DND-41 (cell line): ENCODE measurements at regions not wholly inside any gene's neighbourhood (a gene's known extent, or its start where the extent isn't known, plus 50 kb on each side); places are given as distances from the start of the nearest gene placed in this dataset.
"Not testable (repeated sequence)": the region's sequence is repeated elsewhere in the genome, so short reads cannot be mapped to it uniquely, and the experiment has no call there.

Source experiments
- ATAC-seq: fragments of 200-7000 bp; cut with Tn5 transposase; 3 replicates; pipeline ENCODE4 v1.9.1; 2021; ENCODE audit warnings: low read depth; ENCODE audit not compliant: insufficient read depth
- DNase-seq: peaks from one replicate; pipeline ENCODE4 v3.0.0-alpha.2; 2020
- H2AFZ ChIP-seq: 2 replicates; pipeline ENCODE4 v1.6.0; 2012; ENCODE audit warnings: low read depth, low read length
- H3K27ac ChIP-seq: 2 replicates; pipeline ENCODE4 v1.5.1; 2012; ENCODE audit warnings: low read length, inconsistent platforms
- H3K27me3 ChIP-seq: fragments of 200-600 bp; sonication (generic); 2 replicates; pipeline ENCODE4 v1.6.0; 2012; ENCODE audit warnings: low read length, mild to moderate bottlenecking, inconsistent platforms; ENCODE audit not compliant: insufficient read depth, poor library complexity
- H3K36me3 ChIP-seq: 2 replicates; pipeline ENCODE4 v1.5.1; 2012; ENCODE audit warnings: low read length, inconsistent platforms; ENCODE audit not compliant: insufficient read depth
- H3K4me1 ChIP-seq: 2 replicates; pipeline ENCODE4 v1.5.1; 2012; ENCODE audit warnings: mild to moderate bottlenecking, low read length; ENCODE audit not compliant: insufficient read depth
- H3K4me2 ChIP-seq: 2 replicates; pipeline ENCODE4 v1.6.0; 2012; ENCODE audit warnings: mild to moderate bottlenecking, moderate library complexity, low read length, inconsistent platforms; ENCODE audit not compliant: insufficient read depth
- H3K4me3 ChIP-seq, 2 experiments: fragments of 200-600 bp in 1 of 2; shearing (Covaris generic) in 1 of 2; 2 replicates each; pipeline ENCODE4 v1.5.1; 2012 to 2016; ENCODE audit warnings: inconsistent platforms in 2 of 2, low read length in 2 of 2, mild to moderate bottlenecking in 2 of 2, low read depth in 1 of 2, moderate library complexity in 1 of 2
- H3K79me2 ChIP-seq: 2 replicates; pipeline ENCODE4 v1.6.0; 2012; ENCODE audit warnings: low read length, inconsistent platforms; ENCODE audit not compliant: insufficient read depth
- H3K9ac ChIP-seq: 2 replicates; pipeline ENCODE4 v1.6.0; 2012; ENCODE audit warnings: low read depth, mild to moderate bottlenecking, inconsistent platforms, low read length, moderate library complexity
- H3K9me3 ChIP-seq: 2 replicates; pipeline ENCODE4 v1.5.1; 2012; ENCODE audit warnings: low read length, moderate library complexity, mild to moderate bottlenecking, inconsistent platforms; ENCODE audit not compliant: insufficient read depth, severe bottlenecking
- H4K20me1 ChIP-seq: 2 replicates; pipeline ENCODE4 v1.6.0; 2012; ENCODE audit warnings: low read length; ENCODE audit not compliant: insufficient read depth
- CTCF ChIP-seq: IDR thresholded peaks from 2 replicates; pipeline ENCODE4 v1.5.1; 2012; ENCODE audit warnings: borderline replicate concordance, low read length, moderate library complexity, mild to moderate bottlenecking; ENCODE audit not compliant: poor library complexity, severe bottlenecking; ENCODE audit errors: extremely low read depth
- EZH2 ChIP-seq: IDR thresholded peaks from 3 replicates; pipeline ENCODE4 v1.6.1; 2012; ENCODE audit warnings: borderline replicate concordance, low read depth, mild to moderate bottlenecking, moderate library complexity, low read length, inconsistent platforms; ENCODE audit not compliant: severe bottlenecking

DNA sequence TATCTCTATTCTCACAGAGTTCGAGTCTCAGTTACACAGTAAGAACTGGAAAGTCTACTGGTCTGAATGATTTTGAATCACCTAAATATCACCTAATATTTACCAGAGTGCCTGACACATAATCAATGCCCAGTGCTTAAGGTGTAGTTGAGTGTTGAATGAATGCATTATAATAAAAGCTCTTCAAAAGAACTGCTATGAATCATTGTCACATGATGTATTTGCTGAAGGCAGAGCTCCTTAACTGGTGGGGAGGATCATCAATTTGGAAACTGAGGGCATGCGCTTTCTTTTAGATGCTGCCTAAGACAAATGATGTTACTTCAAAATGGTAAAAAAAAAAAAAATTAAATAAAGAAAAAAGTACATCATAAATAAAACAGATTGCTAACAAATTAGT, 359.4 kb upstream of the KIF2B start:
- TF ChIP-seq CTCF, result no peak
- no peak for TF ChIP-seq EZH2
- no peaks in the 10 kb centered on the region for H4K20me1 ChIP-seq
- no peak for DNase-seq
- no peaks in the 10 kb centered on the region for H3K79me2 ChIP-seq
- no peak for ATAC-seq
- H2AFZ ChIP-seq, result no peak overlapping the region
- no peaks in the 10 kb centered on the region for H3K27me3 ChIP-seq
- peaks cover 5% of the 10 kb centered on the region for H3K9me3 ChIP-seq
- H3K4me2 ChIP-seq, result no peak overlapping the region
- no peaks in the 10 kb centered on the region for H3K4me1 ChIP-seq
- no peaks in the 10 kb centered on the region for H3K36me3 ChIP-seq
- no peak overlapping the region for H3K4me3 ChIP-seq
- no peak overlapping the region for H3K27ac ChIP-seq
- H3K9ac ChIP-seq, result no peak overlapping the region

DNA sequence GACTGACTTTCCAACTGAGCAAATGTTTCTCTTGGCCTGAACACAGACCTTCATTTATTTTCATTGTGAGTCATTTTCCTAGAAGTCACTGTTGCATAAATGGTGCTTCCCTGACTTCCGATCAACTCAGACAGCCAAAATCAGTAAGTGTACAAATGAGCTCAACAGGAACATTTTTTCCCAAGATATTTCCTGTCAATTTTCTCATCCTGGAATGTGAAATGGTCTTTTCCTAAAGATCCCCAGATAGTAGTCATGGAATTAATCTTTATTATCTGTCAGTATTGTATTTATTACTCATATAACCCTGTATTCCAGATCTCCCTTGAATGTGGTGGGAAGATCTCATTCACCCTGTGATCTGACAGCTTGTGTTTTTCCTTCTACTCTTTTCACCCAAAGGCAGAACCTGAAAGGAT, 360.3 kb upstream of the KIF2B start:
- H3K27me3 ChIP-seq, result no peaks in the 10 kb centered on the region
- no peaks in the 10 kb centered on the region for H3K4me1 ChIP-seq
- H3K27ac ChIP-seq, result no peak overlapping the region
- TF ChIP-seq CTCF (no peak), EZH2 (no peak)
- no peaks in the 10 kb centered on the region for H3K36me3 ChIP-seq
- ATAC-seq (no peak), DNase-seq (no peak)
- no peak overlapping the region for H3K4me3 ChIP-seq
- no peak overlapping the region for H3K9ac ChIP-seq
- no peaks in the 10 kb centered on the region for H3K79me2 ChIP-seq
- H3K9me3 ChIP-seq, result peaks cover 9% of the 10 kb centered on the region
- H3K4me2 ChIP-seq, result no peak overlapping the region
- no peaks in the 10 kb centered on the region for H4K20me1 ChIP-seq
- no peak overlapping the region for H2AFZ ChIP-seq

GRCh38 chr17:53455943-53456342, 366.8 kb upstream of the KIF2B start:
- H3K4me1 ChIP-seq, H3K9me3 ChIP-seq, H3K9ac ChIP-seq, H3K27me3 ChIP-seq, H3K4me2 ChIP-seq, H3K4me3 ChIP-seq, DNase-seq, H3K27ac ChIP-seq, H2AFZ ChIP-seq, H4K20me1 ChIP-seq, H3K79me2 ChIP-seq, ATAC-seq, H3K36me3 ChIP-seq: not testable (repeated sequence)

DNA sequence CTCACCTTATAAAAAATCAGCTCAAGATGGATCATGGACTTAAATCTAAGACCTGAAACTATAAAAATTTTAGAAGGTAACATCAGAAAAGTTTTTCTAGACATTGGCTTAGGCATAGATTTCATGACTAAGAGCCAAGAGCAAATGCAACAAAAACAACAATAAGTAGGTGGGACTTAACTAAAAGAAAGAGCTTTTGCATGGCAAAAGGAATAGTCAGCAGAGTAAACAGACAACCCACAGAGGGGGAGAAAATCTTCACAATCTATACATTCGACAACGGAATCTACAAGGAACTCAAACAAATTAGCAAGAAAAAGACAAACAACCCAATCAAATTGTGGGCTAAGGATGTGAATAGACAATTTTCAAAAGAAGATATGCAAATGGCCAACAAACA, 368.4 kb upstream of the KIF2B start:
- Histone ChIP-seq H3K9ac (no peak overlapping the region), H3K27ac (no peak overlapping the region), H3K36me3 (no peaks in the 10 kb centered on the region), H2AFZ (no peak overlapping the region), H3K4me3 (no peak overlapping the region), H3K79me2 (no peaks in the 10 kb centered on the region), H4K20me1 (no peaks in the 10 kb centered on the region), H3K4me1 (no peaks in the 10 kb centered on the region), H3K27me3 (no peaks in the 10 kb centered on the region), H3K4me2 (no peak overlapping the region), H3K9me3 (peaks cover 7% of the 10 kb centered on the region)
- ATAC-seq, result no peak
- TF ChIP-seq EZH2 (no peak), CTCF (no peak)
- DNase-seq, result no peak
